ENCODE measurements at regions not wholly inside any gene's neighbourhood (a gene's known extent, or its start where the extent isn't known, plus 50 kb on each side); places are given as distances from the start of the nearest gene placed in this dataset.
"Not testable (repeated sequence)": the region's sequence is repeated elsewhere in the genome, so short reads cannot be mapped to it uniquely, and the experiment has no call there.

DNA sequence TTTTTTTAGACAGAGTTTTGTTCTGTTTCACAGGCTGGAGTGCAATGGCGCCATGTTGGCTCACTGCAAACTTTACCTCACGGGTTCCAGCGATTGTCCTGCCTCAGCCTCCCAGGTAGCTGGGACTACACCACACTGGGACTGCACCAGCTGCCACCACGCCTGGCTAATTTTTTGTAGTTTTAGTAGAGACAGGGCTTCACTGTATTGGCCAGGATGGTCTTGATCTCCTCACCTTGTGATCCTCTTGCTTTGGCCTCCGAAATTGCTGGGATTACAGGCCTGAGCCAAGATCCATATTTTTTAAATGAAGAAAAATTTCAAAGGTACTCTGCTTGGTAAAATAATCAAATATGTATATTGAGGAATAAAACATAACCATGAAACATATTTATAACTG lies 195.8 kb upstream of the TPTE start:
- DNase-seq (ENCODE audit: low spot score) = peak; percentile 95

- not testable (repeated sequence) for DNase-seq (ENCODE audit: low spot score)
Measured at GRCh38 chr21:10326146-10326545, 195.2 kb upstream of the TPTE start.

DNA sequence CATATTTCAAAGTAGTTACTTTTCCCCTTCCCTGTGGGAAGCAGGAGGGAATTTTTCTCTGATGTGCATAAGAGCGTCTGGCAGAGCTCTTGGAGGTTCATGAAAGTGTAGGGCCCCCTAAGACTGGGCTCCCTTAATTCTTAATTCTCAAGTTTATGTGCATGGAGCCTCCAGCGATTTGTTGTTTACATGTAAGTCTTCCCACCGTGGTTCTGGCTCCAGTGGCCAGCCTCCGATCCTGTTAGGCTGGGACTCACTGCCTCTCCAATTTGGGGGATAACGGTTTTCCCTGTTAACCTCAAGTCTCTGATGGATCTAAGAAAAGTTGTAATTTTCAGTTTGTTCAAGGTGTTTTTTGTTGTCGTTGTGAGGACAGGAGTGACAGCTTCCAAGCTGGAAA lies 192.7 kb upstream of the TPTE start:
- DNase-seq (ENCODE audit: low spot score) = not testable (repeated sequence)

DNA sequence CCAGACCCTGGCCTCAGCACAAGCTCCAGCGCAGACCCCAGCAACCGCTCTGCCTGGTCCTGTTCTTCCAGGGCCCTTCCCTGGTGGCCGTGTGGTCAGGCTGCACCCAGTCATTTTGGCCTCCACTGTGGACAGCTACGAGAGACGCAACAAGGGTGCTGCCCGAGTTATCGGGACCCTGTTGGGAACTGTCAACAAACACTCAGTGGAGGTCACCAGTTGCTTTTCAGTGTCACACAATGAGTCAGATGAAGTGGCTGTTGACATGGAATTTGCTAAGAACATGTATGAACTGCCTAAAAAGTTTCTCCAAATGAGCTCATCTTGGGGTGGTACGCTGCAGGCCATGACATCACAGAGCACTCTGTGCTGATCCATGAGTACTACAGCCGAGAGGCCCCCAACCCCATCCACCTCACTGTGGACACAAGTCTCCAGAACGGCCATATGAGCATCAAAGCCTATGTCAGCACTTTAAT lies 190.7 kb upstream of the TPTE start:
- not testable (repeated sequence) for DNase-seq (ENCODE audit: low spot score)

DNA sequence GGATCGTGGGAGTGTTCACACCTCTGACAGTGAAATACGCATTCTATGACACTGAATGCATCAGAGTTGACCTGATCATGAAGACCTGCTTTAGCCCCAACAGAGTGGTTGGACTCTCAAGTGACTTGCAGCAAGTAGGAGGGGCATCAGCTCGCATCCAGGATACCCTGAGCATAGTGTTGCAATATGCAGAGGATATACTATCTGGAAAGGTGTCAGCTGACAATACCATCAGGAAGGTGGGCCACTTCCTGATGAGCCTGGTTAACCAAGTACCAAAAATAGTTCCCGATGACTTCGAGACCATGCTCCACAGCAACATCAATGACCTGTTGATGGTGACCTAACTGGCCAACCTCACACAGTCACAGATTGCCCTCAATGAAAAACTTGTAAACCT lies 190.2 kb upstream of the TPTE start:
- peak; percentile 15 for DNase-seq (ENCODE audit: low spot score)

- DNase-seq (ENCODE audit: low spot score) = not testable (repeated sequence)
Measured at GRCh38 chr21:10332935-10333334, 188.4 kb upstream of the TPTE start.

DNA sequence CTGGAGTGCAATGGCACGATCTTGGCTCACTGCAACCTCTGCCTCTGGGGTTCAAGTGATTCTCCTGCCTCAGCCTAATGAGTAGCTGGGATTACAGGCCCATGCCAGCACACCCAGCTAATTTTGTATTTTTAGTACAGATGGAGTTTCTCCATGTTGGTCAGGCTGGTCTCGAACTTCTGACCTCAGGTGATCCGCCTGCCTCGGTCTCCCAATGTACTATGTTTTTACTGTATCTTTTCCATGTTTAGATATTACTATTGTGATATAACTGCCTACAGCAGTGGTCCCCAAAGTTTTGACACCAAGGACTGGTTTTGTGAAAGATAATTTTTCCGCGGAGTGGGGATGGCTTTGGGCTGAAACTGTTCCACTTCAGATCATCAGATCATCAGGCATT lies 187.0 kb upstream of the TPTE start:
- not testable (repeated sequence) for DNase-seq (ENCODE audit: low spot score)

DNA sequence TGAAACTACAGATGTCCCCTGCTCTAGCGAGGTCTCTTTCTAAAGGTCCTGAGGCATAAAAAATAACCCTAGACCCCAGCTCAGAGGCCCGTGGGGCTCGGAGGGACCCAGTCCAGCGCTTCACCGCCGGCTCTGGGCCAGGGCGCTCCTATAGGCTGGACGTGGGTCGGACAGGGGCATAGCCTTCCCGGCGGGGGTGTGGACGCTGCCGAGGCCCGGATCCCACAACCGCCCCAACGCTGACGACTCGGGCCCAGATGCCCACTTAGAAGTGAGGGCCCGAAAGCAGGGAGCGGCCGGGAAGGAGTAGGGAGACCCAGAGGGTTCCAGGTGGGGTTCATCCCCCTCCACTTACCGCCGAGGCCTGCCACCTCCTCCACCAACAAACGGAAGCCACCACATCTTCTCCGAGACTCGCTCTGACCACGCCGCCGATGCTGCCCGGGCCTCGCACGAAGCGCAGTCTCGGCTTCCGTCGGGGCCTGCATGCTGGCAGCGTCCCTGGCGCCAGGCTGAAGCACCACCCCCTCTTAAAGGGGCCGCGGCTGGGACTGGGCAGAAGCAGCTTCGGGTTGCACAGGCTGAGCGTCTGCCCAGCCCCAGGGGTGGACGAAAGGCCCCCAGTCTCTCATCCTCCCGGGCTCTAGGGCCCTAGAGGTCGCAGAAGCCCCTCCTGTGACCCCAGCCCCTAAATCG lies 179.0 kb upstream of the TPTE start:
- peak; percentile 44 for DNase-seq (ENCODE audit: low spot score)

- DNase-seq (ENCODE audit: low spot score) = not testable (repeated sequence)
Measured at GRCh38 chr21:10343146-10343935, 178.0 kb upstream of the TPTE start.

- not testable (repeated sequence) for DNase-seq (ENCODE audit: low spot score)
Measured at GRCh38 chr21:10344266-10344665, 177.1 kb upstream of the TPTE start.

DNA sequence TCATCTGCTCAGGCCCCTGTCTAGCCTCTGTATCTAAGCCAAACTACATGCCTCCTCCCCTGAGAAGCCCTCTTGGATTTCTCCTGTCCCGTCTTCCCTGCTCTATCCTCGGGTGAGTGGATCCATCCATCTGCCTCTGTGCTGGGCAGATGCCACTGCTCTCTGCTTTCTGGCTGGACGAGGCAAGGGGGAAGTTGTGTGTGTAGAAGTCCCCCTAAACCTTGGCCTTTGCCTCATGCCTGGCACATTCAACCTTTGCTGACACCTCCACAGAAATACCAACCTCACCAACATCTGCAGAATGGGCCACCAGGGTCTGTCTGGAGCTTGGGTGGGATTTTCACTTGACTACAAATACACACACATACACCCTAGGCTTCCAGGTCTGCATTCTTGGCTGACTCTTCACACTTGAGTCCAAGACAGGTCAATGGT lies 176.2 kb upstream of the TPTE start:
- not testable (repeated sequence) for DNase-seq (ENCODE audit: low spot score)

DNA sequence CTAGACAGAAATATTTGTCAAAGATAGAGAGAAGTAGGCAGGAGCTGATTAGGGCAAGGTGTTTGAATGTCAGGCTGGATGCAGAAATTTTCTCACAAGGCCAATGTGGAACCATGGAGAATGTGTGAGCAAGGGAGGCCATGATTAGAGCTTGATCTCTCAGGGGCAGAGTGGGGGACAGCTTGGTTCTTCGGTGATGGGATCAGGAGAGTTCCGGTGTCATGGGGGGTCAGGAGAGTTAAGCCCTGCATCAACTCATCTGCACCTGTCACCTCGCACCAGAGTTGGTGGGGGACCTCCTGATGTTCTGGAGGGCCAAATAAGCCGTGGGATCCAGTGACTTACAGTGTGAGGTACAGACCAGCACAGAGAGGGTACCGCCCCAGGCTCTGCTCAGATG lies 175.1 kb upstream of the TPTE start:
- not testable (repeated sequence) for DNase-seq (ENCODE audit: low spot score)

DNA sequence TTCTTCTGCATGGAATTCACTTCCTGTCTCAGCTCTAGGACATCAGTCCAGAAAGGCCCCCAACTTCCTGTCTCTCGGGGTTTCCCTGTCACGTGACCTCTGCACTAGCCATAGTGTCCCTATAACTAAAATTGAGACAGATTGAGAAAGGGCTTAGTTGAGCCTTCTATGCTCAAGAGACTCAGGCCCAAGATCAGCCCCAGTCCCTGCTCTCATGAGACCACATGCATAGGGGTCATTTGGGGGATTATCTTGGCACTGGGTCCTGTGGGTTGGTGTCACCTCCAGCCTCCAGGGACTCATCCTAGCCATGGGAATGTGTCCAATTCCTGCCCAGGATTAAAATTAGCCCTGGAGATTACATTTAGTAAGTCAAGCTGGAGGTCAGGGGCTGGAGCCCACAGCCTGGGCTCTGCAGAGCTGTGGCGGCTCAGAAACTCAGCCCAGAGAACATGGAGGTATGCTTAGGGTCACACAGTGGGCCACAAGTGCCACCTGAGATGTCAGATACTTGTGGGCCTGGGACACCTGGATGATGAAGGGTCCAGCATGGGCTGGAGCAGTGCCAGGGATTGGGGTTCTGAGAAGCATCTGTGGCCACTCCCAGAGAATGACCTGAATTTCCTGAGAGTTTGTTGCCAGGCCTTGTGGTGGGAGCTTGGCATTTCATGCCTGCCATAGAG lies 174.3 kb upstream of the TPTE start:
- DNase-seq (ENCODE audit: low spot score) = not testable (repeated sequence)

GRCh38 chr21:10347675-10348074 lies 173.7 kb upstream of the TPTE start:
- not testable (repeated sequence) for DNase-seq (ENCODE audit: low spot score)

- DNase-seq (ENCODE audit: low spot score) = not testable (repeated sequence)
Measured at GRCh38 chr21:10348150-10348549, 173.2 kb upstream of the TPTE start.

DNA sequence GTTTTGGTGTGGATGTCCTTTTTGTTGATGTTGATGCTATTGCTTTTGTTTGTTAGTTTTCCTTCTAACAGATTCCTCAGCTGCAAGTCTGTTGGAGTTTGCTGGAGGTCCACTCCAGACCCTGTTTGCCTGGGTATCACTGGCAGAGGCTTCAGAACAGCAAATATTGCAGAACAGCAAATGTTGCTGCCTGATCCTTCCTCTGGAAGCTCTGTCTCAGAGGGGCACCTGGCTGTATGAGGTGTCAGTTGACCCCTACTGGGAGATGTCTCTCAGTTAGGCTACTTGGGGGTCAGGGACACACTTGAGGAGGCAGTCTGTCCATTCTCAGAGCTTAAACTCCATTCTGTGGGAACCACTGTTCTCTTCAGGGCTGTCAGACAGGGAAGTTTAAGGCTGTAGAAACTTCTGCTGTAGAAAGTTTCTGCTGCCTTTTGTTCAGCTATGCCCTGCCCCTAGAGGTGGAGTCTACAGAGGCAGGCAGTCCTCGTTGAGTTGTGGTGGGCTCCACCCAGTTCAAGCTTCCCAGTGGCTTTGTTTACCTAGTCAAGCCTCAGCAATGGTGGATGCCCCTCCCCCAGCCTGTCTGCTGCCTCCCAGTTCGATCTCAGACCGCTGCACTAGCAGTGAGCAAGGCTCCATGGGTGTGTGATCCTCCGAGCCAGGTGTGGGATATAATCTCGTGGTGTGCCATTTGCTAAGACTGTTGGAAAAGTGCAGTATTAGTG lies 166.4 kb upstream of the TPTE start:
- not testable (repeated sequence) for DNase-seq (ENCODE audit: low spot score)

DNA sequence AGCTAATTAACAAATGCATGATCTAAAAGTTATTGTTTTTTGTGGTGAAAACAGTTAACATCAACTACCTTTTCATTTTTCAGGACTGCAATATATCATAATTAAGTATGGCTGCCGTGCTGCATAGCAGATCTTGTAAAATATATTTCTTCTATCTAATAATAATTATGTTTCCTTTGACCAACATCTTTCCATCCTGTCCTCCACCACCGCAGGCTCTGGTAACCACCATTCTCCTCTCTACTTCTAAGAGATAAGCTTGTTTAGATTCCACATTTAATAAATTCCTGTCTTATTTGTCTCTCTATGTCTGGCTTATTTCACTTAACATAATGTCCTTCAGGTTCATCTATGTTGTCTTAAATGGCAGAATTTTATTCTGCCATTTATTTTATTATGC lies 162.3 kb upstream of the TPTE start:
- not testable (repeated sequence) for DNase-seq (ENCODE audit: low spot score)

- not testable (repeated sequence) for DNase-seq (ENCODE audit: low spot score)
Measured at GRCh38 chr21:10359911-10360310, 161.5 kb upstream of the TPTE start.

DNA sequence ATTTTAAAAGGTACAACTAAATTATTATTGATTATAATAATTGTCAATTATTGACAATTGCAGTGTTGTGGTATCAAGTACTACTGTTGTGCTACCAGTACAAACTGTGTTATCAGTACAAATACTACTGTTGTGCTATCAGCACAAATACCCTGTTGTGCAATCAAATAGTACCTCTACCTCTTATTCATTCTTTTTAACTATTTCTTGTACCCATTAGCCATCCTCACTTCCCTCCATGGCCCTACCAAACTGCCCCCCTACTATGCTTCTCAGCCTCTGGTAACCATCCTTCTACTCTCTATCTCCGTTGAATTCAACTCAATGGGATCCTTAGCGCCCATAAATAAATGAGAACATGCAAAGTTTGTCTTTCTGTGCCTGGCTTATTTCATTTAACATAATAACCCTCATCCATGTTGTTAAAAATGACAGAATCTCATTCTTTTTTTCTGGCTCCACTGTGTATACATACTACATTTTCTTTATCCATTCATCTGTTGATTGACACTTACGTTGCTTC lies 160.1 kb upstream of the TPTE start:
- DNase-seq (ENCODE audit: low spot score) = not testable (repeated sequence)

- DNase-seq (ENCODE audit: low spot score) = not testable (repeated sequence)
Measured at GRCh38 chr21:10362816-10363215, 158.6 kb upstream of the TPTE start.

DNA sequence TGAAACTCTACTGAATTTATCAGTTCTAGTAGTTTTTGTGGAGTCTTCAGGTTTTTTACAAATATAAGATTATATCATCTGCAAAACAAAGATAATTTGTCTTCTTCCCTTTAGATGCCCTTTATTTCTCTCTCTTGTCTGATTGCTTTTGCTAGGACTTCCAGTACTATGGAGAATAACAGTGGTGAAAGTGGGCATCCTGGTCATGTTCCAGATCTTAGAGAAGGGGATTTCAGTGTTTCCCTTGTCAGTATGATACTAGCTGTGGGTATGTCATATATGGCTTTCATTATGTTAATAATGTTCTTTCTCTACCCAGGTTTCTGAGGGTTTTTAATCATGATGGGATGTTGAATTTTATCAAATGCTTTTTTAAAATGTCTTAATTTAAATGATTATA lies 158.1 kb upstream of the TPTE start:
- not testable (repeated sequence) for DNase-seq (ENCODE audit: low spot score)

Data from H4 (cell line).